ENCODE measurements at regions not wholly inside any gene's neighbourhood (a gene's known extent, or its start where the extent isn't known, plus 50 kb on each side); places are given as distances from the start of the nearest gene placed in this dataset.

- TF ChIP-seq PKNOX1 (IDR thresholded peaks at IDR 0.05), result no peak
- no peak for TF ChIP-seq ZNF384 (IDR thresholded peaks at IDR 0.05)
- TF ChIP-seq NFRKB (IDR thresholded peaks at IDR 0.05), result no peak
- TF ChIP-seq FOXK2 (IDR thresholded peaks at IDR 0.05), result no peak
- no peak for TF ChIP-seq TARDBP (IDR thresholded peaks at IDR 0.05)
- TF ChIP-seq LEF1 (IDR thresholded peaks at IDR 0.05; ENCODE audit: borderline replicate concordance), result no peak
- TF ChIP-seq HDGF (IDR thresholded peaks at IDR 0.05; ENCODE audit: borderline replicate concordance), result no peak
Observed at GRCh38 chr5:106818552-106818951, 852.2 kb downstream of the EFNA5 start.

Measured in HEK293T (cell line).